ENCODE measurements at regions not wholly inside any gene's neighbourhood (a gene's known extent, or its start where the extent isn't known, plus 50 kb on each side); places are given as distances from the start of the nearest gene placed in this dataset.
A peak's percentile ranks its signal among the peaks of the same experiment; 100 is the strongest.

- DNase-seq, result no peak
Measured at GRCh38 chr13:111394211-111394922, 73.9 kb downstream of the TEX29 start.

- DNase-seq, result no peak
Measured at GRCh38 chr13:111395511-111396393, 75.3 kb downstream of the TEX29 start.

GRCh38 chr13:111396457-111396856 lies 76.0 kb downstream of the TEX29 start:
- DNase-seq, result no peak

GRCh38 chr13:111397202-111397880 lies 76.9 kb downstream of the TEX29 start:
- DNase-seq, result no peak

GRCh38 chr13:111398196-111398595 lies 77.8 kb downstream of the TEX29 start:
- DNase-seq, result no peak

GRCh38 chr13:111398715-111399299 lies 78.4 kb downstream of the TEX29 start:
- no peak for DNase-seq

GRCh38 chr13:111399334-111399733 lies 78.9 kb downstream of the TEX29 start:
- no peak for DNase-seq

- DNase-seq, result no peak
Measured at GRCh38 chr13:111399776-111400538, 79.5 kb downstream of the TEX29 start.

GRCh38 chr13:111401151-111401550 lies 80.7 kb downstream of the TEX29 start:
- no peak for DNase-seq

- DNase-seq, result no peak
Measured at GRCh38 chr13:111401755-111402154, 81.3 kb downstream of the TEX29 start.

GRCh38 chr13:111402441-111402840 lies 82.0 kb downstream of the TEX29 start:
- DNase-seq, result no peak

- no peak for DNase-seq
Measured at GRCh38 chr13:111403266-111403665, 82.8 kb downstream of the TEX29 start.

- DNase-seq, result no peak
Measured at GRCh38 chr13:111404746-111405145, 84.3 kb downstream of the TEX29 start.

GRCh38 chr13:111406636-111407035 lies 86.2 kb downstream of the TEX29 start:
- DNase-seq, result no peak

- no peak for DNase-seq
Measured at GRCh38 chr13:111407381-111408131, 87.1 kb downstream of the TEX29 start.

GRCh38 chr13:111409413-111409812 lies 89.0 kb downstream of the TEX29 start:
- DNase-seq, result no peak

GRCh38 chr13:111410232-111411021 lies 90.0 kb downstream of the TEX29 start:
- DNase-seq, result no peak

- peak in 3 of 51 donors; percentile 4 to 22 (median 7) for DNase-seq
Measured at GRCh38 chr13:111411151-111411858, 90.9 kb downstream of the TEX29 start.

Measured in hypothalamus (tissue), 51 donors.